COLO668 (cell line): ENCODE measurements at regions not wholly inside any gene's neighbourhood (a gene's known extent, or its start where the extent isn't known, plus 50 kb on each side); places are given as distances from the start of the nearest gene placed in this dataset.
A peak's percentile ranks its signal among the peaks of the same experiment; 100 is the strongest.

Experiments
- DNase-seq: peaks from one replicate; lab custom pipeline; 2025; ENCODE audit not compliant: unreplicated experiment; lab: John Stamatoyannopoulos, UW

- DNase-seq, result peak; percentile 58
These were observed 220.2 kb upstream of the BTG1 start for GRCh38 chr12:92365836-92366235.

GRCh38 chr12:92365333-92365732 is 219.7 kb upstream of the BTG1 start:
- DNase-seq, result peak; percentile 38

GRCh38 chr12:92363295-92364146 is 217.9 kb upstream of the BTG1 start:
- no peak for DNase-seq

GRCh38 chr12:92362785-92363184 is 217.1 kb upstream of the BTG1 start:
- DNase-seq, result peak; percentile 15

- DNase-seq, result no peak
These were observed 216.5 kb upstream of the BTG1 start for GRCh38 chr12:92362126-92362525.

GRCh38 chr12:92360543-92360942 is 214.9 kb upstream of the BTG1 start:
- no peak for DNase-seq

GRCh38 chr12:92359581-92360209 is 214.0 kb upstream of the BTG1 start:
- DNase-seq, result no peak

GRCh38 chr12:92357584-92358261 is 212.1 kb upstream of the BTG1 start:
- DNase-seq, result no peak

- no peak for DNase-seq
These were observed 210.8 kb upstream of the BTG1 start for GRCh38 chr12:92356425-92356824.

- no peak for DNase-seq
These were observed 204.0 kb upstream of the BTG1 start for GRCh38 chr12:92349635-92350034.

GRCh38 chr12:92342574-92342973 is 196.9 kb upstream of the BTG1 start:
- no peak for DNase-seq

GRCh38 chr12:92341065-92341668 is 195.5 kb upstream of the BTG1 start:
- DNase-seq, result no peak

- no peak for DNase-seq
These were observed 194.9 kb upstream of the BTG1 start for GRCh38 chr12:92340441-92341064.

- DNase-seq, result no peak
These were observed 194.4 kb upstream of the BTG1 start for GRCh38 chr12:92340003-92340402.

GRCh38 chr12:92339198-92339821 is 193.7 kb upstream of the BTG1 start:
- no peak for DNase-seq

GRCh38 chr12:92338671-92339070 is 193.0 kb upstream of the BTG1 start:
- DNase-seq, result no peak

- no peak for DNase-seq
These were observed 192.5 kb upstream of the BTG1 start for GRCh38 chr12:92338102-92338501.

GRCh38 chr12:92337128-92337527 is 191.5 kb upstream of the BTG1 start:
- DNase-seq, result peak; percentile 12

- DNase-seq, result no peak
These were observed 191.0 kb upstream of the BTG1 start for GRCh38 chr12:92336641-92337040.

- no peak for DNase-seq
These were observed 190.2 kb upstream of the BTG1 start for GRCh38 chr12:92335831-92336230.

- no peak for DNase-seq
These were observed 188.9 kb upstream of the BTG1 start for GRCh38 chr12:92334552-92334951.
